GM19239 (cell line): ENCODE measurements at regions not wholly inside any gene's neighbourhood (a gene's known extent, or its start where the extent isn't known, plus 50 kb on each side); places are given as distances from the start of the nearest gene placed in this dataset.

Experiments
- DNase-seq: peaks from one replicate; pipeline ENCODE4 v3.0.0; 2011; ENCODE audit warnings: low spot score; ENCODE audit not compliant: insufficient read length
- FAIRE-seq: peaks from 2 replicates; lab custom pipeline; 2011; peaks lifted over from hg19 to GRCh38; lab: Jason Lieb, UNC

GRCh38 chrX:148441387-148441786 lies 59.0 kb upstream of the AFF2 start:
- FAIRE-seq (no peak), DNase-seq (no peak)

GRCh38 chrX:148443216-148443615 lies 57.2 kb upstream of the AFF2 start:
- FAIRE-seq: no peak
- DNase-seq: no peak

GRCh38 chrX:148448686-148449085 lies 51.7 kb upstream of the AFF2 start:
- FAIRE-seq (peak; percentile 62), DNase-seq (no peak)
